ENCODE measurements at regions not wholly inside any gene's neighbourhood (a gene's known extent, or its start where the extent isn't known, plus 50 kb on each side); places are given as distances from the start of the nearest gene placed in this dataset.

DNA sequence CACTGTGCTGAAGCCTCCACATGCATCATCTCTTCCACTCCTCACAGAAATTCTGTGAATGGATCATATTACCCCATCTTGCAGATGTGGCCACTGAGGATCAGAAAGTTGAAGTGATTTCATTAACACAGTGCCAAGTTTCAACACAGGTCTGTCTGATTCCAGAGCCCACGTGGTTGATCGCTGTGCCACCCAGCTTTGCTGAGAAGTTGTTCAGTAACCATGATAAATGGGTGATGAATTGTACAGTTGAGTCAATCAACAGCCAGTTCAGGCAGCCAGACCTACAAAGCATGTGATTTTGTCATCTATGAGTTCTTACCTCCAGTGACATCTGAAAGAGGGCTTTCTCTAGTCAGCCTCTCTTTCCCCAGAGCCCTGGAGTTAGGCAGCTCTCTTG, 61.8 kb upstream of the GRHL3 start:
- in situ Hi-C loops (cut with HindIII; ENCODE audit: low sequenced_read_pairs), result no loop called here
- no peak for DNase-seq (ENCODE audit: low read depth)
- TF ChIP-seq, protein P1, sequence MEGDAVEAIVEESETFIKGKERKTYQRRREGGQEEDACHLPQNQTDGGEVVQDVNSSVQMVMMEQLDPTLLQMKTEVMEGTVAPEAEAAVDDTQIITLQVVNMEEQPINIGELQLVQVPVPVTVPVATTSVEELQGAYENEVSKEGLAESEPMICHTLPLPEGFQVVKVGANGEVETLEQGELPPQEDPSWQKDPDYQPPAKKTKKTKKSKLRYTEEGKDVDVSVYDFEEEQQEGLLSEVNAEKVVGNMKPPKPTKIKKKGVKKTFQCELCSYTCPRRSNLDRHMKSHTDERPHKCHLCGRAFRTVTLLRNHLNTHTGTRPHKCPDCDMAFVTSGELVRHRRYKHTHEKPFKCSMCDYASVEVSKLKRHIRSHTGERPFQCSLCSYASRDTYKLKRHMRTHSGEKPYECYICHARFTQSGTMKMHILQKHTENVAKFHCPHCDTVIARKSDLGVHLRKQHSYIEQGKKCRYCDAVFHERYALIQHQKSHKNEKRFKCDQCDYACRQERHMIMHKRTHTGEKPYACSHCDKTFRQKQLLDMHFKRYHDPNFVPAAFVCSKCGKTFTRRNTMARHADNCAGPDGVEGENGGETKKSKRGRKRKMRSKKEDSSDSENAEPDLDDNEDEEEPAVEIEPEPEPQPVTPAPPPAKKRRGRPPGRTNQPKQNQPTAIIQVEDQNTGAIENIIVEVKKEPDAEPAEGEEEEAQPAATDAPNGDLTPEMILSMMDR (IDR thresholded peaks at IDR 0.05; ENCODE audit: low read depth, low read length, missing control alignments), result no peak
- H3K4me3 ChIP-seq (ENCODE audit: low read depth, low read length), result no peak overlapping the region

DNA sequence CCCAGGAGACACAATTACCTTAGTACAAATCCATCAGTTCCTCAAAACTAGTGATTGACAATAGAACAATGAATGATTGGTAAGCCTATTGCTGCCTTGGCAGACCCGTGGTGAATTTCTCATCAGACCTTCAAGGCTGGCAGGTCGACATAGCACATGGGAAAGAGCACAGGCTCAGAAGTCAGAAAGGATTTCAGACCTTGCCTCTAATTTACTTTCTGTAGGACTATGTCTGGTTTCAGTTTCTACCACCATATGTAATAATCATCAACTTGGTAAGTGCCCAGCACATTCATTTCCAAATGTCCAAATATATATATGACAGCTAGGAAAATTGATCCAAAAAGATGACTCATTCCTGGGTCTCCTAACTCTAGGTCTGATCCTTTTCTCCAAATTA, 62.5 kb upstream of the GRHL3 start:
- no peak for DNase-seq (ENCODE audit: low read depth)
- no peak overlapping the region for H3K4me3 ChIP-seq (ENCODE audit: low read depth, low read length)
- in situ Hi-C loops (cut with HindIII; ENCODE audit: low sequenced_read_pairs), result no loop called here
- TF ChIP-seq, protein P1 (IDR thresholded peaks at IDR 0.05; ENCODE audit: low read depth, low read length, missing control alignments), result no peak

DNA sequence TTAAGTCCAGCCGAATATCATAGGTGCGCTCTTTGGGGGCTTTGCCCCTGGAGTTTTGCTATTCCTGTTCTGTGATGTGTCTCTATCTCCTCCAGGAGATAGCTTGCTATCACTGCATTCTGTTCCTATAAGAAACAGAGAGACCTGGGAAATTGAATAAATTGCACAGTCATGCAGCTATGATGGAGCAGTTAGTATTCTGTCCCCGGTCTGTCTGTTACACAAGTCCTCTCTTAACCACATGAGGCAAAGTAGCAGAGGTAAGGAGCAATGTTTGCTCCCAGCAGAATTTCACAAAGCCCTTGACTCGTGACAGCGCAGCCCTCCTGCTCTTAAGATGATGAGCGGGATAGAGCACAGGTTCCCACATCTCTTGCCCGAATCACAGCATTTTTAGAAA, 63.9 kb upstream of the GRHL3 start:
- in situ Hi-C loops (cut with HindIII; ENCODE audit: low sequenced_read_pairs), result no loop called here
- no peak overlapping the region for H3K4me3 ChIP-seq (ENCODE audit: low read depth, low read length)

DNA sequence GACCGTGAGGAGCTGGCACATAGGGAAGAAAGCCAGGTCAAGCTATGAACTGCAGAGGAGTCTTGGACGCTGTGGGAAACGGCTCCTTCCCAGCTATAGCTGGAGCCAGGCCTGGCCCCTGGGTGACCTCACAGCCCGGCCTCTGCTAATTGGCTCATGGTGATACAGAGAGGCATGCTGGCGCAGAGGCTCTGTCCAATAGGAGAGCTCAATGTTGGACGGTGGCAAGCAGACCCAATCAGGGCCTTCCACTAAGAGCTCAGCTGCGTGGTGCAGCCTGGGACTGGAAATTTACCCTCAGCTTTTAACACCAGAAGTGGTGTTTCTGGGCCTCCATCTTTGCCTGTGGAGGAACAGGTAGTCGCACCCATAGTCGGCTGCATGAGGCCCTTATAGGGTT, 64.4 kb upstream of the GRHL3 start:
- TF ChIP-seq, protein P1 (IDR thresholded peaks at IDR 0.05; ENCODE audit: low read depth, low read length, missing control alignments), result no peak
- in situ Hi-C loops (cut with HindIII; ENCODE audit: low sequenced_read_pairs), result no loop called here
- no peak for DNase-seq (ENCODE audit: low read depth)
- no peak overlapping the region for H3K4me3 ChIP-seq (ENCODE audit: low read depth, low read length)

More for the DNA sequence above, 63.9 kb upstream of the GRHL3 start:
- no peak for DNase-seq (ENCODE audit: low read depth)
- TF ChIP-seq, protein P1 (IDR thresholded peaks at IDR 0.05; ENCODE audit: low read depth, low read length, missing control alignments), result no peak

DNA sequence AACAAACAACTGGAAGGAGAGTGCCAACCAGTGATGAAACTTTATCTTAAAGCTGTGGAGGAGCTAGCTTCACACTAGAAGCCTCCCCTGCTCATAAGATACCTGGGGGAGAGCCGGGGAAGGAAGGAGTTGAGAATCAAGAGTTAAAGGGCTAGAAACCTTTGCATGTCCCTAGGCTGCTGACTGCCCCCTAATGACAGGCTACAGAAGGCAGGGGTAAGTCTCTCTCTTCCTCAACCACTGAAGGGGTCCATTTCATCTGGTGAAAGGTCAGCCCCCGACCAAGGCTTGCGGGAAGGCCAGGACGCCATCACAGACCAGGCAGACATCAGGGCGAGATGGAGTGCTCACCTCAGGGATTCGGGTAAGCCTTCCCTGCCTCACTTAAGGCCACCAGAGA, 65.6 kb upstream of the GRHL3 start:
- in situ Hi-C loops (cut with HindIII; ENCODE audit: low sequenced_read_pairs), result no loop called here

DNA sequence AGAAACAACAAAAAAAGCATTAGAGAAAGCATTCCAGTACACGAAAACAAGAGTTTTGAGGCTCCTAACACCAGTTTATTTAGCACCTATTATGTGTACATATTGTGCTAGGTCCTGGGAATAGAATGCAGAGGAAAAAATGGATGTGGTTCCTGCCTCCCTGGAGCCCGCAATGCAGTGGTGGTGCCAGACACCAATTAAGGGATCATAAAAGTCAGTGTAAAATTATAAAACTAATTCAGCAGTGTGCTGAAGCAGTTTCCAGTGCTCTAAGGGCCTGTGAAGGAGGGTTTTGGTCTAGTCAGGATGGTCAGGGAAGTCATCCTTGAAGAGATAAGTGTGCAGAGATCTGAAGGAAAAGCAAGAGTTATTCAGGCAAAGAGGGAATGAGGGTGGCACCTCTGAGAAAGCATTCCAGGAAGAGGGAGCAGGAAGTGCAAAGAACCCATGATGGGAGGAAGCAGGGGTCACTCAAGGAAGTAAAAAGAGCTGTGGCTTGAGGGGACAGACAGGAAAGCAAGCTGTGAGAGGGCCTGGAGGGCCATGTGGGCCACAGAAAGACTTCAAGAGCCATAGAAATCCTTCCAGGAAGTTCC, 65.2 kb upstream of the IFNLR1 start:
- no peak for DNase-seq (ENCODE audit: low read depth)
- TF ChIP-seq, protein P1 (IDR thresholded peaks at IDR 0.05; ENCODE audit: low read depth, low read length, missing control alignments), result no peak

More for the DNA sequence above, 65.6 kb upstream of the GRHL3 start:
- TF ChIP-seq, protein P1 (IDR thresholded peaks at IDR 0.05; ENCODE audit: low read depth, low read length, missing control alignments), result no peak
- H3K4me3 ChIP-seq (ENCODE audit: low read depth, low read length), result no peak overlapping the region
- DNase-seq (ENCODE audit: low read depth), result no peak

More for the DNA sequence above, 65.2 kb upstream of the IFNLR1 start:
- in situ Hi-C loops (cut with HindIII; ENCODE audit: low sequenced_read_pairs), result no loop called here
- no peak overlapping the region for H3K4me3 ChIP-seq (ENCODE audit: low read depth, low read length)
